Epidermal melanocyte (primary cell): ENCODE measurements at regions not wholly inside any gene's neighbourhood (a gene's known extent, or its start where the extent isn't known, plus 50 kb on each side); places are given as distances from the start of the nearest gene placed in this dataset.
"Not testable (repeated sequence)": the region's sequence is repeated elsewhere in the genome, so short reads cannot be mapped to it uniquely, and the experiment has no call there.

ENCODE experiments used
- DNase-seq: peaks from one replicate; pipeline ENCODE4 v3.0.0; 2011; ENCODE audit warnings: low spot score; ENCODE audit not compliant: insufficient read length

DNA sequence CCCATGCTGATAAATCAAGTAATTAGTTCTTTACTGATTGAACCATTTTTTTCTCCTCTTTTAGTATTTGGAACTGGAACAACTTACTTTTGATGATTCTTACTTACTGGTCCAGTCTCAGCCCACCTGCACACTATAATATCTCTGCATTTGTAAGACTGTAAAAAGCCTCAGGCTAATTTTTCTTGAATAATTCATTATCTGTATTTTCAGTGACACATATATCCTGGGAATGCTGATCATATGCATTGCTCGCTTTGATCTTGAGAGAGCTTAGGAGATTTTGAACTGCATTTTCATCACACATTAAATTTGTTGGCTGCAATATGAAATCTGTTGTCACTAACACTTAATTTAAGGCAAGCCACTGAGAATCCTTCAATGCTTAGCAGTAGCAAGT lies 760.6 kb downstream of the EDEM1 start:
- DNase-seq = no peak

DNA sequence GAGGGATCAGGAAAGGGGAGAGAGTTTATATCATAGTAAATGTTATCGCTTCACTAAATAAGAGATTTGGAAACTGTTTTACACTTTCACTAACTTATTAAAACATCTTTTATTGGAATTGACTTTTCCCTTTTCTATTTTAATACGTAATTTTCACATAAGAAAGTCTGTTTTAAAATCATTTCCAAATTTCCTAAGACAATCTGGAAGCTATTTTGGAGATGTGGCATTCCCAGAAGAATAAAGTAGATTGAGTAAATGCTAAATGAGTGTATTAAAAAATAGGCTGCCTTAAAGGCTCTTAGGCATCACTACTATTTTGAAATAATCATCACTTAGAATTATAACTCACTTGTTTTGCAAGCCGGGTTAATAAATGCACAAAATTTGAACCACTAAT lies 763.5 kb downstream of the EDEM1 start:
- no peak for DNase-seq

DNA sequence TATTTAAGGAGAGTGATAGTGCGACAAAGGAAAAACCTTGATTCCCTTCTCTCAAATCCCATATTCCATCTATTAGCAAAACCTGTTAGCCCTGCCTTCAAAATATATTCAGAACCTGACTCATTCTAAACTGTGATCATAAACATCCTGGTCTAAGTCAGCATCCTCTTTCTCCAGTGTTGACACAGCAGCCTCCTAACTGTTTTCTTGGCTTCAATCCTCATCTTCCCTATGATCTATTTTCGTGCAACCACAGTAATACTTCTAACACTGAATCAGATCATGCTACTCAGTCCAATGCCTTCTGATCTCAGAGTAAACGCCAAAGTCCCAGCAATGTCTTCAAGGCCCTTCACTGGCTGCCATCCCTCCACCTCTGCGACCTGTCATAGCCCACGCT lies 785.1 kb downstream of the EDEM1 start:
- no peak for DNase-seq

DNA sequence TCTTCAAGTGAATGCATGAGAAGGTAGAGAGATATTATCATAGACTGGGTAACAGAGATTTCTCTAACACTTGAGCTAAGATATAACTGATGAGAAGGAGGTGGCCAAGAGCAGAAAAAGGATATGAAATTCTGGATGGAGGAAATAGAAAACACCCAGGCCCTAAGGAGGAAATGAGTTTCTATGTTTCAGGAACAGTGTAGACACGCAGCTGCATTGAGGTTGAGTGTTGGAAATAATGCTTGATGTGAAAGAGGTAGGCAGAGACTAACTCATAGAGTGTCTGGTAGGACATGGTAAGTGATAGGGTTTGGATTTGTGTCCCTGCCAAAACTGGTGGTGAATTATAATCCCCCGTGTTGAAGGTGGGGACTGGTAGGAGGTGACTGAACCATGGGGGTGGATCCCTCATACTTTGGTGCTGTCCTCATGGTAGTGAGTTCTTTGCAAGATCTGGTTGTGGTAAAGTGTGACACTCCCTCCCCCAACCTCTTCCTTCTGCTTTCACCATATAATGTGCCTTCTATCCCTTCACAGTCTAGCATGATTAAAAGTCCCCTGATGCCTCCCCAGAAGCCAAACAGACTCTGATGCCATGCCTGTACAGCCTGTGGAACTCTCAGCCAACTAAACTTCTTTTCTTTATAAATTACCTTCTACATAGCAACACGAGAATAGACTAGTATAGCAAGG lies 787.3 kb downstream of the EDEM1 start:
- DNase-seq = no peak

DNA sequence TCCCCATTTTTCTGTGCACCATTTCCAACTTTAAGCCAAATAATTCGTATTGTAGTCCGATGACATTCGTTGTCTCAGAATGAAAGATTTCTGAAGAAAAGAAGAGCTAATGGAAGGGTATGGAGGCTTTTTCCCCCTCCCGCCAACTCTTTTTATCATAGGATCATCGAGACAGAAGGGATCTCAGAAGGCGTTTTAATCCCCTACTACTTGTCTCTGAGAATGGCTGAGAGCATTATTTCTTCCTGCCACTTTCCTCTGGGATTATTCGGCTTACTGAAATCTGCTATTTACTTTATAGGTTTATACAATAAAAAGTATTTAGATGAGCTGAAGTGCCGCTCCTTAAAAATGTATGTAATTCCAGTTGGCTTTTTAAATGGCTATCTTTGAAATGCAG lies 789.8 kb downstream of the EDEM1 start:
- DNase-seq = no peak

DNA sequence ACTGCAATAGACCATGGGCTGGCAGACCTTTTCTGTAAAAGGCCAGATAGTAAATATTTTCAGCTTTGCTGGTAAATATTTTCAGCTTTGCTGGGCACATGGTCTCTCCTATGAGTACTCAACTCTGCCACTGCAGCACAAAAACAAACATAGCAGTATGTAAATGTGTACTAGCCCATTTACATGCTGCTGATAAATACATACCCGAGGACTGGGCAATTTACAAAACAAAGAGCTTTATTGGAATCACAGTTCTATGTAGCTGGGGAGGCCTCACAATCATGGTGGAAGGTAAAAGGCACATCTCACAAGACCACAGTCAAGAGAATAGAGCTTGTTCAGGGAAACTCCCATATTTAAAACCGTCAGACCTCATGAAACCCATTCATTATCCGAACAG lies 793.0 kb downstream of the EDEM1 start:
- no peak for DNase-seq

DNA sequence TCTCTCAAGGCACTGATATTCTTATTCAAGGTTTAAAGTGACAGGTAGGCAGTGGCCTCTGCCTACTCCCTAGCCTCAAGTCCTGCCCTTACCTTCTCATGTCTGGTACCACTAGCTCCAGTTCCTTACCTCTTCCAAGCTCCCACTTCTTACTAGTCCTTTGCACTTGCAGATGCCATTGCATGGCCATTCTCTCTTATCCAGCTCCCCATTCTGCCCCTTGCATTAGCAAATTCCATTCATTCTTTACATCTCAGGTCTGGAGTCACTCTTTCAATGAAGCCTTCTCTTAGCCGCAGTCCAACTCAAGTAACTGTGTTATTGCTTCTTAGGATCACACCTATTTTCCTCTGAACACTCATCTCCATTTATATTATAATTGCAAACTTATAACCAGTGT lies 807.1 kb downstream of the EDEM1 start:
- no peak for DNase-seq

DNA sequence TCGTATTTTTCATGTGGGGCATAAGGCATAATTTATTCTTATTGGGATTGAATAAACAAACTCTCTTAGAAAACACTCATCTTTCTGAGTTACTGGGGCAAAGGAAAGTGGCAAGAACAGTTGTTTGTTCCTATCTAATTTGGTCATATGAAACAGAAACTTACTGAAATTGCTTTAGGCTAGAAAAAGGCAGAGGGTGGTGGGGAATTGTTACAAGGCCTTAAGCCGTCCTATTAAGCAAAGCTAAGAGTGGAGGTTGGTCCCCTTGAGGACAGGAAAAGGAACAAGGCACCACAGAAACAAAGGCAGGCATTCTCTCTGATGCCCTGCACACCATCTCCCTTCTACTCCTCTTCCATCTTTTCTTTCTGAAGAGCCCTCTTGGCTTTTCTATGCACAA lies 830.9 kb downstream of the EDEM1 start:
- DNase-seq = no peak

DNA sequence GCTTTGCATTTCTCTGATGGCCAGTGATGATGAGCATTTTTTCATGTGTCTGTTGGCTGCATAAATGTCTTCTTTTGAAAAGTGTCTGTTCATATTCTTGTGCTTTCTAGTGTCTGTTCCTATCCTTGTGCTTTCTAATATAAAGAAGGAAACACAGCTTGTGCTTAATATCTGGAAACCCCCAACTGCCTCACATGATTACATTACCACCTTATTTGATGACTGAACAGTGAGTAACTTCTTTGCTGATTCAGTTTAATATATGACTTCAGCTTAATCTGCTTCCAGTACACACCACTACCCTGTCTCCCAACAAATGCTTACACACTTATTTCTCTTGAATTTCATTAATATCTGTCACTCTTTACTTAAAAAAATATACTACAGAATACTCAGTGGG lies 835.1 kb downstream of the EDEM1 start:
- DNase-seq = no peak

DNA sequence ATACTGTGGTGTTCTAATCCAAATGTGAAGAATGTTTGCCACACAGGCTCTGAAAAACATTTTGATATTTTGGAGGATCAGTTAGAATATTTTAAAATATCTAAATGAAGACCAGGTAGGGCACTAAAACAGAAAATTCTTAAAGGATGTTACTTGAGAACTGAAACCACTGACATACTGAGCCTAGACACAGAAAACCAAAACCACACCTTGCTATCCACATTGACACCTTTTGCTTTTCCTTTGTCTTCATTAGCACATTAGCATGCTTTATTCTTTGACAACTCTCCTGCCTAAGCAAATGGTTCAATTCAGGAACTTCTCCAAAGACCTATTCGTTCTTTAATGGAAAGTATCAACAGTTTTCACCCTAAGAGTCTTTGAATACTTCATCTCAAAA lies 835.9 kb upstream of the GRM7 start:
- no peak for DNase-seq

DNA sequence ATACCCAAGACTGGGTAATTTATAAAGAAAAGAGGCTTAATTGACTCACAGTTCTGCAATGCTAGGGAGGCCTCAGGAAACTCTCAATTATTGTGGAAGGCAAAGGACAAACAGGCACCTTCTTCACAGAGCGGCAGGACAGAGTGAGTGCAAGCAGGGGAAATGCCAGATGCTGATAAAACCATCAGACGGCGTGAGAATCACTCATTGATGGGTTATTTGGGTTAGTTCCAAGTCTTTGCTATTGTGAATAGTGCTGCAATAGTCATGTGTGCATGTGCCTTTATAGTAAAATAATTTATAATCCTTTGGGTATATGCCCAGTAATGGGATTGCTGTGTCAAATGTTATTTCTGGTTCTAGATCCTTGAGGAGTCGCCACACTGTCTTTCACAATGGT lies 830.3 kb upstream of the GRM7 start:
- DNase-seq = not testable (repeated sequence)

DNA sequence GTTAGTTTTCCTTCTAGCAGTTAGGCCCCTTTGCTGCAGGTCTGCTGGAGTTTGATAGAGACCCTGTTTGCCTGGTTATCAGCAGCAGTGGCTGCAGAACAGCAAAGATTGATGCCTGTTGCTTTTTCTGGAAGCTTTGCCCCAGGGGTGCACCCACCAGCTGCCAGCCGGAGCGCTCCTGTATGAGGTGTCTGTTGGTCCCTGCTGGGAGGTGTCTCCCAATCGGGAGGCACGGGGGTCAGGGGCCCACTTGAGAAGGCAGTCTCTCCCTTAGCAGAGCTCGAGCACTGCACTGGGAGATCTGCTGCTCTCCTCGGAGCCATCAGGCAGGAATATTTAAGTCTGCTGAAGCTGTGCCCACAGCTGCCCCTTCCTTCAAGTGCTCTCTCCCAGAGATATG lies 825.3 kb upstream of the GRM7 start:
- DNase-seq = no peak

DNA sequence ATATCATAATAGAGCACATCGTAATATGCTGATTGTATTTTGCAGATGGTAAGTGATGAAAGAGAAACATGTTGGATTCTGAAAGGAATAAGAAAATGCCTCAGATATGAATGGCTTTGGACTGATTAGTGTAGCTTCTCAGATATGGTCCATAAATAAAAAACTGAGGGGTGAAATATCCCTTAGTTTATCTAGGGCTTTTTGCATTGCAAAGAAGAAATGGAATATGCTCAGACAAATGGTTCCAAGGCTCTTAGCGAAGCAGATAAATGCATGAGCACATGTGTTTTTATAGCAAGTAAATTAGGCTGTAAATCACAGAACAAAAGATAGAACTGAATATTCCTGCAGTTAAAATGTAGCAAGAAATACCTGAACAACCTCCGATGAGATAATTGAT lies 820.9 kb upstream of the GRM7 start:
- no peak for DNase-seq

DNA sequence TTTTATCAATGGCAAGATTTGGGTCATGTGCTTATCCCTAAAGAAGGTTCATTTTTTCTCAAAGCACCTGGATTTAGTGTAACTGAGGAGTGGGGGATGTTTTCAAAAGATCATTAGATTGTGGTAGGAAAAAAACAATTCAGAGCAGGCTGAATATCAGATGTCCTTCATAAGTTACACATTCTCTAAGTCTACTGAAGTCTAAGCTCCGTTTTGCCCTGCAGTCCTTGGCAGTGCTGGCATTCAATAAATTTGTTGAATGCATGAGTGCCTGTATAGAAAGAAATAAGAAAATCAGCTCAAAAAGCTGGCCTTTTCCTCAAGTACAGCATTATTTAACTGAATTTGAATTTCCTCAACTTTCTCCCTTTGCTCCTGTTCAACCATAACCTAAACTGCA lies 819.0 kb upstream of the GRM7 start:
- no peak for DNase-seq

DNA sequence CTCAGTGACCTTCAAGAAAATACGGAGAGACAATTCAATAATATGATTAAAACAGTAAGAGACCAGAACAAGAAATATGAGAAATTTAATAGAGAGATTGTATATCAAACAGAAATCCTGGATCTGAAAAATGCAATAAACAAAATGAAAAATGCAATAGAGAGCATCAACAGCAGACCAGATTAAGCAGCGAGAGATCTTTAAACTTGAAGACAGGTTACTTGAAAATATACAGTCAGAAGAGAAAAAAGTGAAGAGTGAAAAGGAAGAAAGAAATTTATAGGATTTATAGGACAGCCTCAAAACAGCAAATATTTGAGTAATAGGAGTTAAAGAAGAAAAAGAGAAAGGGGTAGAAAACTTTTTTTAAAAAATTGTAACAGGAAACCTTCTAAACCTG lies 813.9 kb upstream of the GRM7 start:
- no peak for DNase-seq

DNA sequence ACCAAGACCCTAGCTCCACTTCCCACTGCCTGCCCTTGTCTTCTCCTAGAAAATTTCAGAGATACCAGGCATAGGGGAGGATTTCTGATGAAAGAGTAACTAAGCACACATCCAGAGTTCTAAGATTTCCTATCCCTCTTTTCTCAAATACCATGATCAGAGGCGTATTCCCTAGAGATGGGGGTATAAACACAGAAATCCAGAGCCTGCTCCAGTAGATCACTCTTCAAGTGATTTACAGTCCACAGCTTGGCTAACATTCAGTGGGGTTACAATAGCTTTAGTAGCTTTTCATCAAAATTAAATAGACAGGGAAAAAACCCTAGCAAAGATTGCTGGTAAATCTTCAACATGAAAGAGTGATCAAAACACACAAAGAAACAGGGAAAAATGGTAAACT lies 800.7 kb upstream of the GRM7 start:
- no peak for DNase-seq

DNA sequence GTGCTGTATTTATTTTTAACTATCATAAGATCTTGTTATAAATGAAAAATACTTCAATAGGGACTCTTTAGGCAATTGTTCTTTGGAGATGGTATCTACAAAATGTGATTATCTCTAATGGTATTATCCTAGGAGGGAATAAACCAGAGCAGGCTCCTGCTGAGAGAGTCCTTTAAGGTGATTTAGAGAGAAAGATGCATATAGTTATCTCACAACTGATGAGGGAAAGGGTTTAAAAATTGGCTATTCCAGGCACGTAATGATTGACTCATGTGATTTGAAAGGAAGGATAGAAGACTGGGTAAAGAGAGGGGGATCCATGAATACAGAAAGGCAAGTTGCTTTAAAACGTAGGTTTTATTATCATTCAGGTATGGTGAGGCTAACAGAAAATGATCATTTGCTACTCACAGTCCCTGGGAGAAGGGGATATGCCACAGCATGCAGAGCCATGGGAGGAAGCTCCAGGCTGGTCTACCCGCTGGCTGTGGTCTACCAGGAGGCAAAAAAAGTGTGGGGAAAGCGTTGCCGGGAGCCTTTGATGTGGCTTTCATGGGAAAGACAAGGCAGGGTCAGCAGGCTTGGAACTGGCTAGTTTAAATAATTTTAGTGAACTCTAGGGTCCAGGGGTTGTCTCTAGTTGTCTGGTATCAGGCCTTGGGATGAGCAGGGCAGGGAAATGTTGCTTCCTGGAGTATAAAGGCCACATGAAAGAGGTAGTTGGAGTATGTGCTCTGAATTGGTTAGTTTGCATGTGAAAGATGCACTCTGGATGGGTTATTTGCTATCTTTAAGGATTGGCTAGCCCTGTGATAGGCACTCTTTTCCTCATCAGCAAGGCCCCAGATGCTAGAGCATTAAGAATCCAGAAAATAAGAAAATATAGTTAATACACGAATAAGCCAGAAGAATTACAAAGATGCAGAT lies 798.4 kb upstream of the GRM7 start:
- no peak for DNase-seq

DNA sequence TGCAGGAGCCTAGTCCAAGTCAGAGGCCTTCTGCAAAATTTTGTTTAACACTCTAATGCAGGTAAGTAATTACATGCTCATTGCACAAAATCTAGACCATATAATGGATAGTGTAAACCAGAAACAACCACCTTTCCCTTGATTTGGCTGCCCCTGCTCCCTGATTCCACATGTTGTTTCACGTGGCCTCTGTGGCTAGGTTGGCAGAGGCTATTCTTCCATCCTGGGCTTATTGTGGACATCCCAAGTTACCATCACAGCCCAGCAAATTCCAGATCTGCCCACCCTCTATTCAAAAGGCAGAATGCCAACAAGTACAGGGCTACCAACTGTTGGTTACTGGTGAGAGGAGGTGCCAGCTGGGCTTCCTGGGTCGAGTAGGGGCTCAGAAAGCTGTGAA lies 794.5 kb upstream of the GRM7 start:
- no peak for DNase-seq

DNA sequence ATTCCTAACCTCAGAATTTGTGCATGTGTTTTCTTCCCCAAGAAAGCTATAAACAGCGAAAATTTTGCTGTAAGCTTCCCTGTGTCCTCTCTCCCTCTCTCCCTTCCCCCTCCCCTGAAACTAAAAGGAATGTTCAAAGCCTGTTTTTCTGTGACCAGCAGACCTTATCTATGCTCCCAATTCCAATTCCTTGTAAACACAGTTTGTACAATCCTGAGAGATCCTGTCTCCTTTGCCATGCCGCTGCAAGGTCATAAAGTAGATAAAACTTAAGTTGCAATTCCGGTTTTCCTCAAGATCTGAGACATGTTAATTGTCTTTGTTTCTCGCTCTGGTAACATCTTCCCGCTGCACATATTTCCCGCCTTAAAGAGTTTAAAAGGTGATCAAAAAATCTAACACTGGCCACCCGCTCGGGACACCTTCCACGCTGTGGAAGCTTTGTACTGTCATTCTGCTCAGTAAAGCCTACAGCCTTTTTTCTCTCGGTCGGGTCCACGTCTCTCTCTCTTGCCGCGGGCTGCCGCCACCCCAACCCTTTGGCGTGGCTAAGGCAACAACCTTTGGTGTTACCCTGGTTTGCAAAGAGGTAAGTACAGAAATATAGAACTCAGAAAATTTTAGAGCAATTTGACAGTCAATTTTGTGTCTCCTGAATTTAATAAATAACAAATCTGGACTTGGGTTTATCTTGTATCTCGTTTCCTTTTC lies 793.9 kb upstream of the GRM7 start:
- not testable (repeated sequence) for DNase-seq

DNA sequence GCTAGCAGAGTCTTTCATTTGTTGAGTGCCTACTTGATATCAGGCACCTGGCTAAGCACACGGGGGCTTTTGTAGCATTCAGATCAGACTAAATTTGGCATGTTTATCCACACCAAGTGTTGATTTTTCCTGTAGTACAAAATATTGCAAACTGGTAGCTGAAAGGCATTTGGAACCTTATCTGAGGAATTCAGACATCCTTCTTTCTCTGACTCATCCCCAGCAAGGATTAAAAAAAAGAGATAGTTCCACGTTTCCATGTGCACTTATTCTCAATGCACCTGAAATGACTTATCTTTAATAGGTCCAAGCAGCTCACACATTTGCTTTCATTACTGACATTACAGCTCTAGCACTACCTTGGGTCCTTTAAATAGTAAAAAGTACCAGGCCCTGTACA lies 786.0 kb upstream of the GRM7 start:
- no peak for DNase-seq

DNA sequence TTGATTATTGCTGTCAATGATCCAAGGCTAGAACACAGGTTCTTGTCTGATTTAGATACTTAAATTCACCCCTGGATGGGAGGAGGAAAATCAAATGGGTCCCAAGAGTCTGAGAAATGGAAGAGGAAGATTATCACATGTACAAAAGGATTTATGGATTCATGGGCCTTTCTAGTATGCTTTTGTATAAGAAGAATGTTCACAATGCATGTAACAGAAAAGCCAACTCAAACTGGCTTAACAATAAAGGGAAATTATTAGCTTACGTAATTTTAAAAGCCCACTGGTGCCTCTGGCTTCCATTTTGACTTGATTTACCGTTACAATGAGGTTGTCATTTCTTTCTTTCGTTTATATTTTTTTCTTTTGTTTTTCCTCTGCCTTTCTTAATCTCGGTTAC lies 782.5 kb upstream of the GRM7 start:
- DNase-seq = no peak

DNA sequence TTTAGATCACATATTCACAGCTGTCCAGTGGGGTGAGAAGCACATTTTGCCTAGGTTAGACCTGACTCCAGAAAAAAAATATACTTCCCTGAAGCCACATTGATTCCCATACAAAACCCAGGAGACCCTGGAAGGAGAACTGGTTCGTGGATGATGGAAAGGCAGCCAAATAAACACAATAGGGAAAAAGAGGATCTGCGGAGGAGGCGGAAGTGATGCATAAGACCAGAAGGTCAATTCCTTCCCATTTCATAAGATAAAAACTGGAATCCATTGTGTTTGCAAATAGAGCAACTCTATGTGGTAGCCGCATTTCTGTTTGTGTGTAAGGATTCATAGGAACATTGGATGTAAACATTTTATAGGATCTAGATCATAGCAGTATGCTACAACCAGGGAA lies 781.9 kb upstream of the GRM7 start:
- no peak for DNase-seq
